Left cardiac atrium (tissue), 4 donors: ENCODE measurements at regions not wholly inside any gene's neighbourhood (a gene's known extent, or its start where the extent isn't known, plus 50 kb on each side); places are given as distances from the start of the nearest gene placed in this dataset.

ENCODE experiments used
- ATAC-seq, 2 donors: fragments of 200-7000 bp; cut with Tn5 transposase; one replicate each; pipeline ENCODE4 v1.9.1; 2020; ENCODE audit warnings: mild to moderate bottlenecking in 2 of 2, moderate library complexity in 2 of 2
- DNase-seq: peaks from one replicate; pipeline ENCODE4 v3.0.0-alpha.2; 2020
- intact Hi-C, 2 donors: fragments of 100-400 bp; cut with DNase I; formaldehyde crosslinking; loops; one replicate each; pipeline versions ENCODE4 v1.14.1 to v1.15.1; 2022 to 2023
- donor health status: DM: no; HTN: yes; CAD: no.
- donor health status: DM: no; HTN: yes; CAD: no; lungs with severe emphysema.
- donor health status: DM: yes; HTN: yes; CAD: no.
- donor health status: Dilated cardiomyopathy.

GRCh38 chr11:69376155-69377028, 82.4 kb downstream of the MYEOV start:
- intact Hi-C loops: no loop called here
- ATAC-seq: no peak
- DNase-seq: no peak

GRCh38 chr11:69377029-69377952, 83.3 kb downstream of the MYEOV start:
- no peak for ATAC-seq
- intact Hi-C loops: no loop called here

GRCh38 chr11:69377953-69378302, 84.0 kb downstream of the MYEOV start:
- intact Hi-C loops: no loop called here
- ATAC-seq (no peak), DNase-seq (no peak)

More at GRCh38 chr11:69377029-69377952, 83.3 kb downstream of the MYEOV start:
- no peak for DNase-seq

GRCh38 chr11:69378303-69379141, 84.6 kb downstream of the MYEOV start:
- intact Hi-C loops: no loop called here
- DNase-seq (no peak), ATAC-seq (no peak)

GRCh38 chr11:69380451-69380901, 86.5 kb downstream of the MYEOV start:
- DNase-seq (no peak), ATAC-seq (no peak)
- intact Hi-C loops: no loop called here

- ATAC-seq: peak in 1 of 2 donors; percentile 71
Observed at GRCh38 chr11:69380921-69381581, 87.1 kb downstream of the MYEOV start.

GRCh38 chr11:69381681-69382130, 87.8 kb downstream of the MYEOV start:
- no peak for ATAC-seq
- no peak for DNase-seq

More at GRCh38 chr11:69380921-69381581, 87.1 kb downstream of the MYEOV start:
- DNase-seq: no peak
- intact Hi-C loops: no loop called here

GRCh38 chr11:69382131-69383128, 88.5 kb downstream of the MYEOV start:
- peak; percentile 51 for DNase-seq
- peak; percentile 42 to 56 for ATAC-seq
- intact Hi-C loops: no loop called here

More at GRCh38 chr11:69381681-69382130, 87.8 kb downstream of the MYEOV start:
- intact Hi-C loops: no loop called here

- ATAC-seq: no peak
- DNase-seq: no peak
- intact Hi-C loops: no loop called here
Observed at GRCh38 chr11:69383372-69384250, 89.7 kb downstream of the MYEOV start.

GRCh38 chr11:69384251-69385143, 90.5 kb downstream of the MYEOV start:
- no peak for ATAC-seq
- intact Hi-C loops: no loop called here

GRCh38 chr11:69385144-69385820, 91.3 kb downstream of the MYEOV start:
- ATAC-seq: no peak
- intact Hi-C loops: no loop called here

More at GRCh38 chr11:69384251-69385143, 90.5 kb downstream of the MYEOV start:
- no peak for DNase-seq

GRCh38 chr11:69385832-69386427, 92.0 kb downstream of the MYEOV start:
- intact Hi-C loops: no loop called here
- DNase-seq (no peak), ATAC-seq (no peak)

More at GRCh38 chr11:69385144-69385820, 91.3 kb downstream of the MYEOV start:
- DNase-seq: no peak

GRCh38 chr11:69386594-69387408, 92.8 kb downstream of the MYEOV start:
- ATAC-seq (no peak), DNase-seq (no peak)
- intact Hi-C loops: no loop called here
